Thyroid gland (tissue), 4 donors: ENCODE measurements at regions not wholly inside any gene's neighbourhood (a gene's known extent, or its start where the extent isn't known, plus 50 kb on each side); places are given as distances from the start of the nearest gene placed in this dataset.

ENCODE experiments used
- DNase-seq, 2 donors: peaks; one replicate each; pipeline ENCODE4 v3.0.0-alpha.2; 2019
- H3K27ac ChIP-seq, 3 donors: fragments of 200-600 bp; sonication (generic); 1 replicate in 2 of 3; 2 replicates in 1 of 3; pipeline ENCODE4 v1.5.1; 2016 to 2019; ENCODE audit warnings: mild to moderate bottlenecking in 1 of 3, moderate library complexity in 1 of 3
- H3K27me3 ChIP-seq: fragments of 200-600 bp; sonication (generic); one replicate; pipeline ENCODE4 v1.5.1; 2019
- H3K36me3 ChIP-seq, 2 donors: fragments of 200-600 bp; sonication (generic); one replicate each; pipeline ENCODE4 v1.5.1; 2016 to 2019
- H3K4me1 ChIP-seq, 2 donors: fragments of 200-600 bp; sonication (generic); one replicate each; pipeline ENCODE4 v1.5.1; 2017 to 2019
- H3K4me3 ChIP-seq, 3 donors: fragments of 200-600 bp; sonication (generic); replicated peaks in 1 of 3; 1 replicate in 2 of 3; 2 replicates in 1 of 3; pipeline ENCODE4 v1.5.1; 2016; ENCODE audit warnings: mild to moderate bottlenecking in 1 of 3
- H3K9me3 ChIP-seq: fragments of 200-600 bp; sonication (generic); one replicate; pipeline ENCODE4 v1.5.1; 2017
- POLR2A ChIP-seq, 2 donors: fragments of 450-650 bp; IDR thresholded peaks; one replicate each; pipeline ENCODE4 v1.6.1; 2017; ENCODE audit warnings: antibody characterized with exemption in 2 of 2, mild to moderate bottlenecking in 2 of 2, moderate library complexity in 1 of 2
- WGBS, 2 donors: methylation state at CpG; one replicate each; pipeline ENCODE4 v1.1.5; 2017; 5-methylcytosine and 5-hydroxymethylcytosine counted together
- intact Hi-C: fragments of 100-400 bp; cut with DNase I; formaldehyde crosslinking; loops from one replicate; pipeline ENCODE4 v1.15.1; 2023
- TF ChIP-seq, protein P1 (sequence below), 6 experiments: fragments of 200-600 bp in 3 of 6; fragments of 450-650 bp in 3 of 6; sonication (generic) in 3 of 6; IDR thresholded peaks; one replicate each; pipeline ENCODE4 v1.5.1; 2016 to 2019; ENCODE audit warnings: antibody characterized with exemption in 6 of 6, mild to moderate bottlenecking in 2 of 6, inconsistent platforms in 1 of 6, moderate library complexity in 1 of 6

- DNase-seq, result no peak
- Histone ChIP-seq H3K9me3 (no peaks in the 10 kb centered on the region), H3K4me3 (no peak overlapping the region), H3K4me1 (no peaks in the 10 kb centered on the region), H3K27me3 (no peaks in the 10 kb centered on the region), H3K27ac (no peak overlapping the region), H3K36me3 (no peaks in the 10 kb centered on the region)
- 92 to 95% methylated on average over 11 of the region's 11 CpGs for WGBS, 2 donors
- intact Hi-C loops, result no loop called here
- no peak for TF ChIP-seq POLR2A (IDR thresholded peaks at IDR 0.05)
- TF ChIP-seq, protein P1, sequence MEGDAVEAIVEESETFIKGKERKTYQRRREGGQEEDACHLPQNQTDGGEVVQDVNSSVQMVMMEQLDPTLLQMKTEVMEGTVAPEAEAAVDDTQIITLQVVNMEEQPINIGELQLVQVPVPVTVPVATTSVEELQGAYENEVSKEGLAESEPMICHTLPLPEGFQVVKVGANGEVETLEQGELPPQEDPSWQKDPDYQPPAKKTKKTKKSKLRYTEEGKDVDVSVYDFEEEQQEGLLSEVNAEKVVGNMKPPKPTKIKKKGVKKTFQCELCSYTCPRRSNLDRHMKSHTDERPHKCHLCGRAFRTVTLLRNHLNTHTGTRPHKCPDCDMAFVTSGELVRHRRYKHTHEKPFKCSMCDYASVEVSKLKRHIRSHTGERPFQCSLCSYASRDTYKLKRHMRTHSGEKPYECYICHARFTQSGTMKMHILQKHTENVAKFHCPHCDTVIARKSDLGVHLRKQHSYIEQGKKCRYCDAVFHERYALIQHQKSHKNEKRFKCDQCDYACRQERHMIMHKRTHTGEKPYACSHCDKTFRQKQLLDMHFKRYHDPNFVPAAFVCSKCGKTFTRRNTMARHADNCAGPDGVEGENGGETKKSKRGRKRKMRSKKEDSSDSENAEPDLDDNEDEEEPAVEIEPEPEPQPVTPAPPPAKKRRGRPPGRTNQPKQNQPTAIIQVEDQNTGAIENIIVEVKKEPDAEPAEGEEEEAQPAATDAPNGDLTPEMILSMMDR (IDR thresholded peaks at IDR 0.05), result no peak
These were observed 815.5 kb upstream of the ADGRL4 start for GRCh38 chr1:79822053-79822452.

DNA sequence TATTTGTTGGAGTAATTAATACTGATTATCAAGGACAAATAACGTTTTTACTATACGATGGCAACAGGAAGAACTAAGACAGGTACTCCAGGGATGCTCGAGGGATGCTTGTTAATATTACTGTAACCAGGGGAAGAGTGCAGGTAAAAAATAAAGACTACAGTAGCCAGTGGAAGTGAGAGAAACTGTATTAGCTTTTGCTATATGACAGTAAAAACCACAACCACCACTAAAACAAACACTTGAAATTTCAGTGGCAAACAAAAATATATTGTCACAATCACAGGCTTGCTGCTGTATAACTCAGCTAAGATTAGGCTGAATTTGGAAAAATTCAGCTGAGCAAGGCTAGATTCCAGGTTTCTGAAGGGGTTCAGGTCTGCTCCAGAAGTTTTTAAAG is 812.6 kb upstream of the ADGRL4 start:
- Histone ChIP-seq H3K9me3 (no peaks in the 10 kb centered on the region), H3K27ac (no peak overlapping the region), H3K36me3 (no peaks in the 10 kb centered on the region), H3K27me3 (no peaks in the 10 kb centered on the region), H3K4me3 (no peak overlapping the region), H3K4me1 (no peaks in the 10 kb centered on the region)
- intact Hi-C loops, result no loop called here
- WGBS, 2 donors, result 78 to 95% methylated on average over 3 of the region's 3 CpGs
- no peak for DNase-seq
- no peak for TF ChIP-seq POLR2A (IDR thresholded peaks at IDR 0.05)
- TF ChIP-seq, protein P1 (IDR thresholded peaks at IDR 0.05), result no peak

GRCh38 chr1:79817031-79817560 is 810.6 kb upstream of the ADGRL4 start:
- Histone ChIP-seq H3K27me3 (no peaks in the 10 kb centered on the region), H3K4me1 (no peaks in the 10 kb centered on the region), H3K36me3 (no peaks in the 10 kb centered on the region), H3K9me3 (no peaks in the 10 kb centered on the region), H3K27ac (no peak overlapping the region), H3K4me3 (no peak overlapping the region)
- TF ChIP-seq, protein P1 (IDR thresholded peaks at IDR 0.05), result no peak
- TF ChIP-seq POLR2A (IDR thresholded peaks at IDR 0.05), result no peak
- WGBS, 2 donors, result 54 to 77% methylated on average over 4 of the region's 4 CpGs
- no peak for DNase-seq
- intact Hi-C loops, result no loop called here

DNA sequence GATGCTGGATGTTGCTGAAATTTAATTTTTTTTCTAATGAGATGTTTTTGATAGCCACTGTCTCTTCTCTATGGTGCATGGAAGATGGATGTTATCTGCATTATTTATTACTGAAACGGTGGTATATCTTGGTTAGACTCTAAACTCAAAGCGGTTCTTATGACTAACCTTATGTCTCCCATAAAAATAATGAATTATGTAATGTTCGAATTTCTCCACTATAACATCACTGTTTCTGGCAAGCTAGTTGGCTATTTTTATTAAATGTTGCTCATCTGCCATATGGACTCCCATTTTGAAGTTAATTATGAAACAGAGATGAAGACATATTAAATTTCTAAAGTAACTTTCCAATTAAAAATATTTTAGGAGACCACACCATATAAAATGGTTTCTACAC is 808.6 kb upstream of the ADGRL4 start:
- Histone ChIP-seq H3K4me3 (no peak overlapping the region), H3K27me3 (no peaks in the 10 kb centered on the region), H3K36me3 (no peaks in the 10 kb centered on the region), H3K9me3 (no peaks in the 10 kb centered on the region), H3K4me1 (no peaks in the 10 kb centered on the region), H3K27ac (no peak overlapping the region)
- intact Hi-C loops, result no loop called here
- no peak for DNase-seq
- WGBS, 2 donors, result 81 to 84% methylated on average over 3 of the region's 3 CpGs
- no peak for TF ChIP-seq POLR2A (IDR thresholded peaks at IDR 0.05)
- TF ChIP-seq, protein P1 (IDR thresholded peaks at IDR 0.05), result no peak

DNA sequence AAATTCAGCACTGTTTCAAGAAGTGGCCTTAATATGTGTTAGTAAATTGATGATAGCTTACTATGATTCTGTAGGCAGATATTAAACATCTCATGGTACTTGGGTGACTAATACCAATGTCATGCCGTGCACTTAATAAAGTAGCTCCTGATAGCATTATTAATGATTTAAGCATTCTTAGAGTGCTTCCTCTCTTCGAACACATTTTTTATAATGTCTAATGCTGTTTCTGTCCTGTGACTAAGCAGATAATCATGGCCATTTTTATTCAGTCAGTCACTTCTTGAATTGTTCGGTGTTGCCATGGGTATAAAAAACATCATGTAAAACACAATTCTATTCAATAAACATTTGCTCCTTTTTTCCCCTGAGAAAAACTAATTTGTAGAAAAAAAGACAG is 804.6 kb upstream of the ADGRL4 start:
- Histone ChIP-seq H3K9me3 (no peaks in the 10 kb centered on the region), H3K27ac (no peak overlapping the region), H3K27me3 (no peaks in the 10 kb centered on the region), H3K4me3 (no peak overlapping the region), H3K4me1 (no peaks in the 10 kb centered on the region), H3K36me3 (no peaks in the 10 kb centered on the region)
- intact Hi-C loops, result no loop called here
- WGBS, 2 donors, result 80 to 81% methylated on average over 3 of the region's 3 CpGs
- no peak for DNase-seq
- TF ChIP-seq POLR2A (IDR thresholded peaks at IDR 0.05), result no peak
- TF ChIP-seq, protein P1 (IDR thresholded peaks at IDR 0.05), result no peak
